Dedifferentiated amniotic fluid mesenchymal stem cell (primary cell): ENCODE measurements at regions not wholly inside any gene's neighbourhood (a gene's known extent, or its start where the extent isn't known, plus 50 kb on each side); places are given as distances from the start of the nearest gene placed in this dataset.
"Not testable (repeated sequence)": the region's sequence is repeated elsewhere in the genome, so short reads cannot be mapped to it uniquely, and the experiment has no call there.

Experiments
- DNase-seq: peaks from one replicate; pipeline ENCODE4 v3.0.0-alpha.2; 2016; ENCODE audit errors: extremely low spot score

GRCh38 chrX:34270434-34270833 is 138.3 kb upstream of the FAM47A start:
- no peak for DNase-seq

DNA sequence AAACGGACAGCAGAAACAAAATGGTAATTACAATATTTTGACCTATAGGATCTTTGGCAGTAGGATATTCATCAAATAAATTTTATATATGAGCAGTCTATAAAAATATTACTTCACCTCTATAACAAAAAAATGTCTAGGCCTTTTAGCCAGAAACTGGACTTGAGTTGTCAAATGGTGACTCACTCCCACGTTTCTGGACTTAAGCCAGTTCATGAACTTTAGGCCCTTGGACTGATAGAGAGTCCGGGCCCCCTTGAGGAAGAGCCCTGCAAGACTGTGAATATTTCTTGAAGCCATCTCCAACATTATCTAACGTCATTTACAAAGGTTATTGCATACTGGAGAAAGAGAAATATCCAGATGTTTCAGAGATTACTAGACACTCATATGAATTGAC is 106.8 kb upstream of the FAM47A start:
- DNase-seq, result no peak

DNA sequence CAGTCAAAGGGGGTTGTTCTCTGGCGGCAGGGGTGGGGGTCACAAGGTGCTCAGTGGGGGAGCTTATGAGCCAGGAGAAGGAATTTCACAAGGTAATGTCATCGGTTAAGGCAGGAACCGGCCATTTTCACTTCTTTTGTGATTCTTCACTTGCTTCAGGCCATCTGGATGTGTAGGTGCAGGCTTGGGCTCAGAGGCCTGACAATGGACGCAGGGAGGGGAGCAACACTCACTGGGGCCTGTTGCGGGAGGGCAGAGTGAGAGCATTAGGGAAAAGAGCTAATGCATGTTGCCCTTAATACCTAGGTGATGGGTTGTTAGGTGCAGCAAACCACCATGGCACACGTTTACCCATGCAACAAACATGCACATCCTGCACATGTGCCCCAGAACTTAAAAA is 98.0 kb upstream of the FAM47A start:
- not testable (repeated sequence) for DNase-seq

DNA sequence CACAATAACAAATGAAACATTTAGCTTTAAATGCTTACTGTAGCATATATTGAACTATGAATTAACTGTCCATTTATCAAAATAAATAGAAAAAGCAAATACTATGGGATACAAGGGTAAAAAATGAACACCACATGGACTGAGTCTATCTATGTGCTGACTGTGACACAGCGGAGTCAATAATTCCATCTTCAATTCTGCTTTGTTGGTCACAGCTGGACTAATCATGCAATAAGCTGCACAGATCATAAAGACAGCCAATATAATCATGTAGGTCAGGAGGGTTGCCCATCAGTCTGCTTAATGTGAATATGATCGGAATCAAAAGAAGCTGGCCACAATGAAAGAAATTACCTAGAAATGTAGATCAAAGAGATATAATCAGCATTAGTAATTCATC is 95.7 kb upstream of the FAM47A start:
- DNase-seq, result no peak

DNA sequence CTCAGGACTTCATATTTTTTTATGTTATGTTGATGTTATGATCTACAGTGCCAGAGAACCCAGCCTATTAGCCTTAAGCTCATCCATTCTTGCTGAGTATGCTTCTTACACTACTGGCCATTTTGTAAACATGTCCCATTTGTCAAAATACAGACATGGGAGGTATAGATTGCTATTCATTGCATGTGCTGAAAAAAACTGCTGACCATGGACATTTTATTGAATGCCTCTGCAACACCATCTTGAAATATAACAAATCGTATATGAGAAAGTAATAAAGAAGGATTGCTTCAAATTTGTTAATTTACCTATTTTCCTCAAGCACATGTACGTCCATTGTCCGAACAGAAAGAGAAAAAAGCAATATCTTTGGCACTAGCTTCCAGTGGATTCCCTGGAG is 91.5 kb upstream of the FAM47A start:
- DNase-seq, result no peak

DNA sequence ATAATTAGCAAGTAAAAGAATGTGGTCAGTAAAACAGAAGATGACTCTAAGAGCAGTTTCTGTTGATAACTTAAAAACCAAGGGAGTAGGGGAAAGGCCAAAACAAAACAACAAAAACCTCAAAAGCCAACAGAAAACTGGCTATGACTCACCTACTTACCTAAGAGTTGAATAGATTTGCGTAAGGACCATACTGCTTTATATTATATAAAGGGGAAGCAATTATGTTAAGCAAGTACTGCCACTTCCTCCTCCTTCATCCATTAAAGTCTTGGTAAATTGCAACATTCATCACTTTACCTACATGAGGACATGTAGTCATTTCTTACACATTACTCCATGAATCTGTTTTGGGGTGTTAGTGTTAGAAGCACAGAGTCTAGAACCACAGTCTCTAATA is 85.9 kb upstream of the FAM47A start:
- no peak for DNase-seq

DNA sequence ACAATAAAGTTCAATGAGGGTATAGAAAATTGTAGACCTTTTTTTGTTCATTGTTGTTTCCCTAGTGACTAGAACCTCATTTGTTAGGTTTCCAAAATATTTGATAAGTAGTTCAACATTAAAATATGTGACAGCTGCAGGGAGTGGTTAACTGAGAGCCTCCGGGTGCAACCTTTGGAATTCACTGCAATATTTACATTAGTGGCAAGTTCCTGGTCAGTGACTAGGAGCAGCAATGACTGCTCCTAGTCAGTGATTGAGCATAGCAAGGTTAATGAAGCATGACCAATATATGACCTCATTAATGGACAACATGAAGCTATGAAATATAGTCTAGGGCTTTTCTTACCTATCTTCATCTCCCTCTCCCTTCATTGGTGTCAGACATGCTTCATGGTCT is 65.8 kb upstream of the FAM47A start:
- no peak for DNase-seq
